SK-N-SH (cell line): ENCODE measurements at regions not wholly inside any gene's neighbourhood (a gene's known extent, or its start where the extent isn't known, plus 50 kb on each side); places are given as distances from the start of the nearest gene placed in this dataset.
"Not testable (repeated sequence)": the region's sequence is repeated elsewhere in the genome, so short reads cannot be mapped to it uniquely, and the experiment has no call there.

ENCODE experiments used
- EP300 ChIP-seq, 2 experiments: IDR thresholded peaks; 2 replicates each; pipeline versions ENCODE4 v1.4.0 to v1.6.1; 2012; ENCODE audit warnings: borderline replicate concordance in 1 of 2, low read depth in 1 of 2, low read length in 1 of 2
- EZH2phosphoT487 ChIP-seq: fragments of 200-600 bp; sonication (generic); IDR thresholded peaks from 2 replicates; pipeline ENCODE4 v1.6.1; 2017; ENCODE audit warnings: low read depth, mixed run types, mild to moderate bottlenecking, antibody characterized with exemption, moderate library complexity, borderline replicate concordance
- GABPA ChIP-seq: IDR thresholded peaks from 2 replicates; pipeline ENCODE4 v1.4.0; 2012; ENCODE audit warnings: low read depth, mild to moderate bottlenecking
- JUND ChIP-seq: IDR thresholded peaks from 2 replicates; pipeline ENCODE4 v1.4.0; 2012
- RFX5 ChIP-seq: IDR thresholded peaks from 2 replicates; pipeline ENCODE4 v1.6.1; 2012; ENCODE audit warnings: mild to moderate bottlenecking, improper control_type of control experiment, low read length
- SIN3A ChIP-seq: IDR thresholded peaks from 2 replicates; pipeline ENCODE4 v1.6.1; 2012; ENCODE audit warnings: low read depth, mild to moderate bottlenecking, low read length, moderate library complexity, borderline replicate concordance
- SMC3 ChIP-seq: IDR thresholded peaks from 2 replicates; pipeline ENCODE4 v1.6.1; 2012; ENCODE audit warnings: low read depth, low read length, improper control_type of control experiment
- TAF1 ChIP-seq: IDR thresholded peaks from 2 replicates; pipeline ENCODE4 v1.6.1; 2012; ENCODE audit warnings: low read depth, mild to moderate bottlenecking, low read length, moderate library complexity, borderline replicate concordance
- TEAD4 ChIP-seq: IDR thresholded peaks from 2 replicates; pipeline ENCODE4 v1.4.0; 2012; ENCODE audit warnings: mild to moderate bottlenecking, borderline replicate concordance; ENCODE audit not compliant: insufficient read depth
- USF1 ChIP-seq: IDR thresholded peaks from 2 replicates; pipeline ENCODE4 v1.4.0; 2012; ENCODE audit warnings: low read depth, borderline replicate concordance
- YY1 ChIP-seq: IDR thresholded peaks from 2 replicates; pipeline ENCODE4 v1.4.0; 2012; ENCODE audit warnings: low read depth, mild to moderate bottlenecking
- TF ChIP-seq, protein P1 (sequence below): fragments of 200-600 bp; sonication (generic); IDR thresholded peaks from 2 replicates; pipeline ENCODE4 v1.6.1; 2017; ENCODE audit warnings: antibody characterized with exemption, mild to moderate bottlenecking, moderate library complexity

DNA sequence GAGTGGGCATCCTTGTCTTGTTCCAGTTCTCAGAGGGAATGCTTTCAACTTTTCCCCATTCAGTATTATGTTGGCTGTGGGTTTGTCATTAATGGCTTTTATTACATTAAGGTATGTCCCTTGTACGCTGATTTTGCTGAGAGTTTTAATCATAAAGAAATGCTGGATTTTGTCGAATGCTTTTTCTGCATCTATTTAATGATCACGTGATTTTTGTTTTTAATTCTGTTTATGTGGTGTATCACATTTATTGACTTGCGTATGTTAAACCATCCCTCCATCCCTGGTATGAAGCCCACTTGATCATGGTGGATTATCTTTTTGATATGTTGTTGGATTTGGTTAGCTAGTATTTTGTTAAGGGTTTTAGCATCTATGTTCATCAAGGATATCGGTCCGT, 266.9 kb upstream of the DIPK2B start:
- TF ChIP-seq, protein P1, sequence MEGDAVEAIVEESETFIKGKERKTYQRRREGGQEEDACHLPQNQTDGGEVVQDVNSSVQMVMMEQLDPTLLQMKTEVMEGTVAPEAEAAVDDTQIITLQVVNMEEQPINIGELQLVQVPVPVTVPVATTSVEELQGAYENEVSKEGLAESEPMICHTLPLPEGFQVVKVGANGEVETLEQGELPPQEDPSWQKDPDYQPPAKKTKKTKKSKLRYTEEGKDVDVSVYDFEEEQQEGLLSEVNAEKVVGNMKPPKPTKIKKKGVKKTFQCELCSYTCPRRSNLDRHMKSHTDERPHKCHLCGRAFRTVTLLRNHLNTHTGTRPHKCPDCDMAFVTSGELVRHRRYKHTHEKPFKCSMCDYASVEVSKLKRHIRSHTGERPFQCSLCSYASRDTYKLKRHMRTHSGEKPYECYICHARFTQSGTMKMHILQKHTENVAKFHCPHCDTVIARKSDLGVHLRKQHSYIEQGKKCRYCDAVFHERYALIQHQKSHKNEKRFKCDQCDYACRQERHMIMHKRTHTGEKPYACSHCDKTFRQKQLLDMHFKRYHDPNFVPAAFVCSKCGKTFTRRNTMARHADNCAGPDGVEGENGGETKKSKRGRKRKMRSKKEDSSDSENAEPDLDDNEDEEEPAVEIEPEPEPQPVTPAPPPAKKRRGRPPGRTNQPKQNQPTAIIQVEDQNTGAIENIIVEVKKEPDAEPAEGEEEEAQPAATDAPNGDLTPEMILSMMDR: not testable (repeated sequence)
- not testable (repeated sequence) for TF ChIP-seq JUND; EP300 (IDR thresholded peaks at IDR 0.05; ENCODE audit: borderline replicate concordance in 1 of 2, low read depth in 1 of 2, low read length in 1 of 2); EZH2phosphoT487; USF1; YY1; SIN3A; TAF1; RFX5; SMC3; GABPA; TEAD4
